ENCODE measurements at regions not wholly inside any gene's neighbourhood (a gene's known extent, or its start where the extent isn't known, plus 50 kb on each side); places are given as distances from the start of the nearest gene placed in this dataset.

- TF ChIP-seq, protein P1, sequence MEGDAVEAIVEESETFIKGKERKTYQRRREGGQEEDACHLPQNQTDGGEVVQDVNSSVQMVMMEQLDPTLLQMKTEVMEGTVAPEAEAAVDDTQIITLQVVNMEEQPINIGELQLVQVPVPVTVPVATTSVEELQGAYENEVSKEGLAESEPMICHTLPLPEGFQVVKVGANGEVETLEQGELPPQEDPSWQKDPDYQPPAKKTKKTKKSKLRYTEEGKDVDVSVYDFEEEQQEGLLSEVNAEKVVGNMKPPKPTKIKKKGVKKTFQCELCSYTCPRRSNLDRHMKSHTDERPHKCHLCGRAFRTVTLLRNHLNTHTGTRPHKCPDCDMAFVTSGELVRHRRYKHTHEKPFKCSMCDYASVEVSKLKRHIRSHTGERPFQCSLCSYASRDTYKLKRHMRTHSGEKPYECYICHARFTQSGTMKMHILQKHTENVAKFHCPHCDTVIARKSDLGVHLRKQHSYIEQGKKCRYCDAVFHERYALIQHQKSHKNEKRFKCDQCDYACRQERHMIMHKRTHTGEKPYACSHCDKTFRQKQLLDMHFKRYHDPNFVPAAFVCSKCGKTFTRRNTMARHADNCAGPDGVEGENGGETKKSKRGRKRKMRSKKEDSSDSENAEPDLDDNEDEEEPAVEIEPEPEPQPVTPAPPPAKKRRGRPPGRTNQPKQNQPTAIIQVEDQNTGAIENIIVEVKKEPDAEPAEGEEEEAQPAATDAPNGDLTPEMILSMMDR (IDR thresholded peaks at IDR 0.05), result no peak
- TF ChIP-seq POLR2A (IDR thresholded peaks at IDR 0.05), result no peak
- no peak for TF ChIP-seq EP300 (IDR thresholded peaks at IDR 0.05)
These were observed 201.2 kb downstream of the HS3ST3A1 start for GRCh38 chr17:13400491-13400890.

Measured in tibial nerve (tissue), 4 donors.